HCT116 (cell line): ENCODE measurements at regions not wholly inside any gene's neighbourhood (a gene's known extent, or its start where the extent isn't known, plus 50 kb on each side); places are given as distances from the start of the nearest gene placed in this dataset.
A peak's percentile ranks its signal among the peaks of the same experiment; 100 is the strongest.

Source experiments
- ATAC-seq: fragments of 200-7000 bp; cut with Tn5 transposase; 2 replicates; pipeline ENCODE4 v1.9.1; 2020; ENCODE audit warnings: mild to moderate bottlenecking, moderate library complexity
- BruUV-seq: library from RNA; stranded (reverse); fragments of 400-500 nt; replicated peaks from 2 replicates; lab custom pipeline; 2021; lab: Mats Ljungman, UMichigan
- CTCF ChIA-PET: fragments of 300-600 bp; sonication (Branson Sonifier 250); formaldehyde crosslinking; loops from one replicate; lab custom pipeline; 2021; ENCODE audit warnings: antibody characterized with exemption; lab: Charles Lee
- POLR2A ChIA-PET: fragments of 300-600, 350-600 bp; sonication (Branson Sonifier 250); formaldehyde crosslinking; loops from one replicate; lab custom pipeline; 2021; ENCODE audit warnings: antibody characterized with exemption; lab: Charles Lee
- RAD21 ChIA-PET, 2 experiments: fragments of 300-600 bp; sonication (Branson Sonifier 250); formaldehyde crosslinking; loops; one replicate each; lab custom pipeline; 2023; ENCODE audit warnings: low total read pairs in 2 of 2; ENCODE audit not compliant: uncharacterized antibody in 2 of 2, unreplicated experiment in 2 of 2, low non-redundant PET in 1 of 2; lab: Charles Lee
- DNase-seq: peaks from one replicate; pipeline ENCODE4 v3.0.0-alpha.2; 2010; ENCODE audit warnings: low read depth, low spot score
- H2AFZ ChIP-seq: fragments of 200-600 bp; shearing (Covaris generic), sonication (generic); 2 replicates; pipeline ENCODE4 v1.6.1; 2017; ENCODE audit warnings: low read depth, mixed run types, mixed read lengths, antibody characterized with exemption, low read length; ENCODE audit not compliant: poor library complexity, severe bottlenecking
- H3K27ac ChIP-seq: 2 replicates; pipeline ENCODE4 v1.5.1; 2012; ENCODE audit warnings: low read depth, low read length
- H3K27me3 ChIP-seq: fragments of 200-600 bp; sonication (generic); 2 replicates; pipeline ENCODE4 v1.6.1; 2016; ENCODE audit warnings: mixed run types, low read length, mixed read lengths; ENCODE audit not compliant: insufficient read depth
- H3K36me3 ChIP-seq, 2 experiments: fragments of 200-500 bp in 1 of 2; fragments of 200-600 bp in 1 of 2; sonication (Bioruptor generic) in 1 of 2; sonication (generic) in 1 of 2; 2 replicates each; pipeline versions ENCODE4 v1.5.1 to v1.6.1; 2014 to 2016; ENCODE audit warnings: low read length in 2 of 2, inconsistent platforms in 1 of 2, mixed read lengths in 1 of 2, mixed run types in 1 of 2; ENCODE audit not compliant: insufficient read depth in 2 of 2, control insufficient read depth in 1 of 2
- H3K4me1 ChIP-seq, 2 experiments: fragments of 200-600 bp in 1 of 2; sonication (generic) in 1 of 2; 2 replicates each; pipeline versions ENCODE4 v1.5.1 to v1.6.1; 2012 to 2017; ENCODE audit warnings: low read length in 2 of 2, inconsistent platforms in 1 of 2, mild to moderate bottlenecking in 1 of 2, mixed read lengths in 1 of 2, mixed run types in 1 of 2, moderate library complexity in 1 of 2; ENCODE audit not compliant: insufficient read depth in 2 of 2, control insufficient read depth in 1 of 2
- H3K4me2 ChIP-seq: fragments of 200-600 bp; sonication (generic); 2 replicates; pipeline ENCODE4 v1.6.1; 2017; ENCODE audit warnings: mixed run types, low read length, mixed read lengths
- H3K4me3 ChIP-seq, 2 experiments: fragments of 200-600 bp in 1 of 2; sonication (generic) in 1 of 2; replicated peaks in 1 of 2; 2 replicates each; pipeline ENCODE4 v1.5.1; 2011 to 2016; ENCODE audit warnings: low read length in 2 of 2, control low read depth in 1 of 2, low read depth in 1 of 2, mild to moderate bottlenecking in 1 of 2, mixed read lengths in 1 of 2, mixed run types in 1 of 2
- H3K79me2 ChIP-seq: fragments of 200-600 bp; sonication (generic); 2 replicates; pipeline ENCODE4 v1.6.1; 2017; ENCODE audit warnings: mild to moderate bottlenecking, mixed run types, low read length, moderate library complexity, mixed read lengths; ENCODE audit not compliant: insufficient read depth
- H3K9ac ChIP-seq: fragments of 200-600 bp; sonication (generic); 2 replicates; pipeline ENCODE4 v1.6.1; 2016; ENCODE audit warnings: low read length, mixed read lengths
- H3K9me2 ChIP-seq: fragments of 200-600 bp; sonication (generic), shearing (Covaris generic); 2 replicates; pipeline ENCODE4 v1.6.1; 2017; ENCODE audit warnings: mixed run types, mild to moderate bottlenecking, moderate library complexity; ENCODE audit not compliant: insufficient read depth
- H3K9me3 ChIP-seq, 2 experiments: fragments of 200-500 bp in 1 of 2; fragments of 200-600 bp in 1 of 2; sonication (Bioruptor generic) in 1 of 2; sonication (generic) in 1 of 2; 2 replicates each; pipeline ENCODE4 v1.6.1; 2014 to 2017; ENCODE audit warnings: low read length in 2 of 2, mixed read lengths in 2 of 2, inconsistent platforms in 1 of 2, low read depth in 1 of 2, mild to moderate bottlenecking in 1 of 2, mixed run types in 1 of 2, moderate library complexity in 1 of 2; ENCODE audit not compliant: control insufficient read depth in 1 of 2, insufficient read depth in 1 of 2
- H4K20me1 ChIP-seq: fragments of 200-600 bp; sonication (generic), shearing (Covaris generic); 2 replicates; pipeline ENCODE4 v1.6.1; 2017; ENCODE audit warnings: mixed run types, mild to moderate bottlenecking, moderate library complexity; ENCODE audit not compliant: insufficient read depth
- EGR1 ChIP-seq: IDR thresholded peaks from 2 replicates; pipeline ENCODE4 v1.6.1; 2012; ENCODE audit warnings: low read depth
- RAD21 ChIP-seq: IDR thresholded peaks from 2 replicates; pipeline ENCODE4 v1.6.1; 2012; ENCODE audit warnings: low read depth, mild to moderate bottlenecking
- SIN3A ChIP-seq: IDR thresholded peaks from 2 replicates; pipeline ENCODE4 v1.6.1; 2012; ENCODE audit warnings: low read depth
- SP1 ChIP-seq: IDR thresholded peaks from 2 replicates; pipeline ENCODE4 v1.6.1; 2012; ENCODE audit warnings: low read depth
- ZNF274 ChIP-seq: fragments of 200-500 bp; sonication (Bioruptor generic); IDR thresholded peaks from 2 replicates; pipeline ENCODE4 v1.6.1; 2014; ENCODE audit warnings: mild to moderate bottlenecking, low read depth, low read length, inconsistent platforms
- intact Hi-C: fragments of 100-400 bp; cut with micrococcal nuclease; formaldehyde crosslinking; loops from 2 replicates; pipeline ENCODE4 v1.10.0; 2022

DNA sequence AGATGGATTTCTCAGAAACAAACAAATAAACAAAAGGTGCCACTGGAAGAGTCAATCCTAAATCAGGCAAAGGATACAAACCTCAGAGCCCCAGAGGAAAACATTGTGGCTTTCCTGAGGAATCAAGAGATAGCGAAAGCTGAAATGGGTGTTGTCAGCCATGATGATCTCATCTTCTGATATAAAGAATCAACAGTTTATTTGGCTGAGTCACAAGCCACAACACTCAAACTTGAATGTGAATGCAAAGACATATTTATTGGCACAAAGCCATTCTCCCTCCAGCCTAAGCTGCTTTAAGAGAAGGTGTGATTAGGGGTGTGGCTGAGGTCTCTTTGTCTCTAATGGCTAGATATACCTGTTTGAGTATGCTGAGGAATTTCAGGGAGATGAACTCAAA is 73.3 kb upstream of the NREP start:
- ATAC-seq, result peak; percentile 64
- H3K4me2 ChIP-seq, result peak overlapping the region; percentile 6; the same call in 1 of the 2 replicates
- H3K4me1 ChIP-seq, result peaks cover 0 to 8% of the 10 kb centered on the region in 2 experiments; a peak in 2 of 4 replicates
- no peak overlapping the region for H2AFZ ChIP-seq
- no peak overlapping the region for H3K9ac ChIP-seq
- no peaks in the 10 kb centered on the region for H4K20me1 ChIP-seq
- H3K9me2 ChIP-seq, result no peaks in the 10 kb centered on the region
- no peaks in the 10 kb centered on the region for H3K27me3 ChIP-seq
- peak; percentile 41 for DNase-seq
- intact Hi-C loops, result no loop called here
- no peak overlapping the region for H3K4me3 ChIP-seq
- RAD21 ChIA-PET, result no interaction called here
- POLR2A ChIA-PET, result no interaction called here
- no peak for TF ChIP-seq SIN3A
- peak; percentile 25 for TF ChIP-seq SP1
- BruUV-seq, result no TSS peak
- H3K36me3 ChIP-seq, result no peaks in the 10 kb centered on the region
- no peak overlapping the region for H3K27ac ChIP-seq
- peaks cover 0 to 3% of the 10 kb centered on the region in 2 experiments; a peak in 1 of 4 replicates for H3K9me3 ChIP-seq
- CTCF ChIA-PET, result no interaction called here
- H3K79me2 ChIP-seq, result no peaks in the 10 kb centered on the region

DNA sequence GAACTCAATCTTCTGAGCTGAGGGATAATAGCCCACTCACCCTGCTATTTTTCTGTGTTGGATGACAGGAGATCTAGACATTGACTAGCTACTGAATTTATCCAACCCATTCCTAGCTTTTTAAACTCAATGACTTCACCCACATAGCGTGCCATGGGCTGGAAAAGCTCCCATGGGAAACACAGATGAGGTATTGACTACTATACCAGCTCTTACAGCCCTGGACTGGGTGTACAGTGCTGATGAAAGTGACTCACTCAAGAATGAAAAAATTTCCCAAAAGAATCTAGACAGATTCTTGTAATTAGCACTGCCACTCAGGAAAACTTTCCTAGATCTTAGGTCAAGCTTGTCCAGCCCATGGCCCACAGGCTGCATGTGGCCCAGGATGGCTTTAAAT is 72.7 kb upstream of the NREP start:
- Histone ChIP-seq H3K4me1 (peaks cover 0 to 8% of the 10 kb centered on the region in 2 experiments; a peak in 2 of 4 replicates), H3K27ac (no peak overlapping the region), H3K27me3 (no peaks in the 10 kb centered on the region), H3K9ac (no peak overlapping the region), H3K79me2 (no peaks in the 10 kb centered on the region), H3K9me2 (no peaks in the 10 kb centered on the region), H3K4me2 (no peak overlapping the region), H3K9me3 (peaks cover 0 to 3% of the 10 kb centered on the region in 2 experiments; a peak in 1 of 4 replicates), H3K36me3 (no peaks in the 10 kb centered on the region), H4K20me1 (no peaks in the 10 kb centered on the region), H3K4me3 (no peak overlapping the region), H2AFZ (no peak overlapping the region)
- ATAC-seq (no peak), DNase-seq (no peak)
- intact Hi-C loops, result no loop called here
- ChIA-PET POLR2A (interaction anchor here (0.5 kb wide), 1 partner anchor 52 kb away, joined by 3 read pairs; no protein-coding TSS in a partner anchor), CTCF (no interaction called here), RAD21 (no interaction called here)
- no TSS peak for BruUV-seq
- TF ChIP-seq ZNF274, result no peak
- TF ChIP-seq EGR1, result no peak
- no peak for TF ChIP-seq RAD21
